ENCODE measurements at regions not wholly inside any gene's neighbourhood (a gene's known extent, or its start where the extent isn't known, plus 50 kb on each side); places are given as distances from the start of the nearest gene placed in this dataset.

GRCh38 chr1:57672346-57673140 is 248.7 kb upstream of the DAB1 start:
- WGBS, 2 donors: 92 to 100% methylated on average over 1 of the region's 1 CpG
- Histone ChIP-seq H3K9me3 (no peaks in the 10 kb centered on the region), H3K4me1 (no peaks in the 10 kb centered on the region), H3K27me3 (no peaks in the 10 kb centered on the region), H3K4me3 (no peak overlapping the region), H3K36me3 (replicated peaks in 1 of 2; ENCODE audit: insufficient read depth in 1 of 2, low read depth in 2 of 2) (no peaks in the 10 kb centered on the region), H3K27ac (no peak overlapping the region)
- TF ChIP-seq POLR2A (IDR thresholded peaks at IDR 0.05): no peak
- TF ChIP-seq CTCF (IDR thresholded peaks at IDR 0.05): no peak
- intact Hi-C loops (cut with DNase I): no loop called here
- ATAC-seq (no peak), DNase-seq (no peak)

- Histone ChIP-seq H3K4me3 (no peak overlapping the region), H3K36me3 (replicated peaks in 1 of 2; ENCODE audit: insufficient read depth in 1 of 2, low read depth in 2 of 2) (no peaks in the 10 kb centered on the region), H3K9me3 (no peaks in the 10 kb centered on the region), H3K27me3 (no peaks in the 10 kb centered on the region), H3K4me1 (no peaks in the 10 kb centered on the region), H3K27ac (no peak overlapping the region)
- DNase-seq (no peak), ATAC-seq (no peak)
- intact Hi-C loops (cut with DNase I): no loop called here
- no peak for TF ChIP-seq CTCF (IDR thresholded peaks at IDR 0.05)
- TF ChIP-seq POLR2A (IDR thresholded peaks at IDR 0.05): no peak
Observed at GRCh38 chr1:57671750-57672149, 247.9 kb upstream of the DAB1 start.

- intact Hi-C loops (cut with DNase I): no loop called here
Observed at GRCh38 chr1:57659804-57660203, 235.9 kb upstream of the DAB1 start.

DNA sequence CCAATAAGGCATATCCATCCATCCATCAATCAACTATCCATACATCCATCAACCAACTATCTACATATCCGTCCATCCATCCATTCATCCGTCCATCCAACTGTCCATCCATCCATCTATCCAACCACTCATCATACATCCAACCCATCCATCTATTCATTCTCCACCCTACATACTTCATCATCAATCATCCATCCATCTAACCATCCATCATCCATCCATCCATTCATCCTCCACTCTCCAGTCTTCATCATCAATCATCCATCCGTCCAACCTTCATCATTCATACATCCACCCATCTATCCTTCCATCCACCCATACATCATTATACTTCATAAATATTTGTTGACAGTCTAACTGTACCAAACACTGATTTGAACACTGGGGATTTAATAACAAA is 231.3 kb upstream of the DAB1 start:
- H3K36me3 ChIP-seq (replicated peaks in 1 of 2; ENCODE audit: insufficient read depth in 1 of 2, low read depth in 2 of 2): no peaks in the 10 kb centered on the region
- H3K27ac ChIP-seq: no peak overlapping the region
- no peak for TF ChIP-seq POLR2A (IDR thresholded peaks at IDR 0.05)
- TF ChIP-seq CTCF (IDR thresholded peaks at IDR 0.05): no peak
- H3K4me3 ChIP-seq: no peak overlapping the region
- no peaks in the 10 kb centered on the region for H3K4me1 ChIP-seq
- H3K27me3 ChIP-seq: no peaks in the 10 kb centered on the region
- WGBS, 2 donors: 44 to 53% methylated on average over 3 of the region's 3 CpGs
- H3K9me3 ChIP-seq: no peaks in the 10 kb centered on the region
- DNase-seq (no peak), ATAC-seq (no peak)
- intact Hi-C loops (cut with DNase I): no loop called here

More at GRCh38 chr1:57659804-57660203, 235.9 kb upstream of the DAB1 start:
- Histone ChIP-seq H3K27ac (no peak overlapping the region), H3K36me3 (replicated peaks in 1 of 2; ENCODE audit: insufficient read depth in 1 of 2, low read depth in 2 of 2) (no peaks in the 10 kb centered on the region), H3K9me3 (no peaks in the 10 kb centered on the region), H3K4me3 (no peak overlapping the region), H3K4me1 (no peaks in the 10 kb centered on the region), H3K27me3 (no peaks in the 10 kb centered on the region)
- no peak for ATAC-seq
- TF ChIP-seq CTCF (IDR thresholded peaks at IDR 0.05) (no peak), POLR2A (IDR thresholded peaks at IDR 0.05) (no peak)
- 79 to 83% methylated on average over 1 of the region's 1 CpG for WGBS, 2 donors
- no peak for DNase-seq

DNA sequence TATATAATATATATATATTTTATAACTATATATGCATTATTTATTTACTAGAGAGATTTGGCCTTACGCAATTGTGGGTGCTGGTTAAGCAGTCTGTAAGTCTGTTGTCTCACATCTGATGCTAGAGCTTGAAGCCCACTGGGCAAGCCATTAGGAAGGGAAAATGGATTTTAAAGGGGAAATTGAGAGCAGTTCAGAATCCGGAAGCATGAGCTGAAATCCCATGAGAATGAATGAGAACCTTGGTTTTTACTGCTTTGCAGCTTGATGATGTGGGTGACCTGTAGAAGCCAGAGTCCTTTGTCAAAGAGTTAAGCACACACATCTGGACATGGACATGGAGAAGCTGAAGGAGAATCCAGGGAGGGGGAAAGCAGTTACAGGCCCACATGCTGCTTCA is 220.8 kb upstream of the DAB1 start:
- Histone ChIP-seq H3K4me3 (no peak overlapping the region), H3K36me3 (replicated peaks in 1 of 2; ENCODE audit: insufficient read depth in 1 of 2, low read depth in 2 of 2) (no peaks in the 10 kb centered on the region), H3K9me3 (no peaks in the 10 kb centered on the region), H3K4me1 (no peaks in the 10 kb centered on the region), H3K27ac (no peak overlapping the region), H3K27me3 (no peaks in the 10 kb centered on the region)
- no peak for TF ChIP-seq CTCF (IDR thresholded peaks at IDR 0.05)
- no peak for TF ChIP-seq POLR2A (IDR thresholded peaks at IDR 0.05)
- ATAC-seq: no peak
- intact Hi-C loops (cut with DNase I): no loop called here
- WGBS, 2 donors: 92 to 97% methylated on average over 2 of the region's 2 CpGs
- no peak for DNase-seq

All from body of pancreas (tissue), 4 donors.